Subcutaneous abdominal adipose tissue (tissue), 5 donors: ENCODE measurements at regions not wholly inside any gene's neighbourhood (a gene's known extent, or its start where the extent isn't known, plus 50 kb on each side); places are given as distances from the start of the nearest gene placed in this dataset.

Experiments
- H3K27ac ChIP-seq: one replicate; pipeline ENCODE4 v1.7.0; 2013; ENCODE audit warnings: low read depth, mild to moderate bottlenecking, inconsistent platforms, low read length, moderate library complexity
- H3K27me3 ChIP-seq, 5 donors: one replicate each; pipeline ENCODE4 v1.7.0; 2013; ENCODE audit warnings: low read length in 5 of 5, inconsistent platforms in 1 of 5; ENCODE audit not compliant: control insufficient read depth in 5 of 5, insufficient read depth in 4 of 5
- H3K36me3 ChIP-seq, 5 donors: one replicate each; pipeline ENCODE4 v1.7.0; 2013; ENCODE audit warnings: low read length in 5 of 5; ENCODE audit not compliant: control insufficient read depth in 5 of 5, insufficient read depth in 5 of 5
- H3K4me1 ChIP-seq, 5 donors: one replicate each; pipeline ENCODE4 v1.7.0; 2013; ENCODE audit warnings: low read length in 5 of 5, mild to moderate bottlenecking in 3 of 5, moderate library complexity in 1 of 5; ENCODE audit not compliant: control insufficient read depth in 5 of 5, insufficient read depth in 5 of 5
- H3K4me3 ChIP-seq, 5 donors: one replicate each; pipeline ENCODE4 v1.7.0; 2013; ENCODE audit warnings: low read length in 5 of 5, low read depth in 1 of 5
- H3K9ac ChIP-seq, 5 donors: one replicate each; pipeline ENCODE4 v1.7.0; 2013; ENCODE audit warnings: low read length in 5 of 5, mild to moderate bottlenecking in 4 of 5, moderate library complexity in 3 of 5
- H3K9me3 ChIP-seq, 5 donors: one replicate each; pipeline ENCODE4 v1.7.0; 2013; ENCODE audit warnings: low read length in 5 of 5; ENCODE audit not compliant: control insufficient read depth in 5 of 5
- donor health status: healthy.
- donor health status: healthy.
- donor health status: healthy.
- donor health status: healthy.
- donor health status: healthy.

GRCh38 chr5:56346741-56347535, 113.8 kb upstream of the ANKRD55 start:
- Histone ChIP-seq H3K4me1 (peaks cover 2 to 17% (median 14%) of the 10 kb centered on the region in 5 donors), H3K27ac (no peak overlapping the region), H3K4me3 (no peak overlapping the region), H3K27me3 (no peaks in the 10 kb centered on the region), H3K9me3 (no peaks in the 10 kb centered on the region), H3K36me3 (no peaks in the 10 kb centered on the region), H3K9ac (no peak overlapping the region)

DNA sequence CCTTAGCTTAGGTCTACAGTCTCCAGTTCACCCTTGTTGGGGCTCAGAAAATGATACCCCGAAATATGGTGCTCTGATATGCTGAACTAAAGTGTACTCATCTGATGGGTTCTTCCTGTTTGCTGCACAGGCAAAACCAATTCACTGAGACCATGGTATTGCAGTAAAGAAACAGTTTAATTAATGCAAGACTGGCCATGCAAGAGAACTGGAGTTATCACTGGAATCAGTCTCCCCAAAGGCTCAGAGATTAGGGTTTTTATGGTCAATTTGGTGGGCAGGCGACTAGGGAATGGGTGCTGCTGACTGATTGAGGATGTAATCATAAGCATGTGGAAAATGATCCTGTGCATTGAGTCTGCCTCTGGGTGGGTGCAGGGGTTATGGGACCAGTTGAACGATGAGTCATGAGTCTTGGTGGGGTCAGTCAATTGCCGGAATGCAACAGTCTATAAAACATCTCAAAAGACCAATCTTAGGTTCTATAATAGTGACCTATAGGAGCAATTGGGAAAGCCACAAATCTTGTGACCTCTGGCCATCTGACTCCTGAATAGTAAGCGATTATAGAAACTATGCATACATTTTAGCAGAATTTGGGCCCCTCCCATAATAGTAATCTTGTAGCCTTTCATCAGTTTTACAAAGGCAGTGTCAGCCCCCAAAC, 113.0 kb upstream of the ANKRD55 start:
- H3K36me3 ChIP-seq, result no peaks in the 10 kb centered on the region
- no peak overlapping the region for H3K9ac ChIP-seq
- H3K4me3 ChIP-seq, result no peak overlapping the region
- no peaks in the 10 kb centered on the region for H3K9me3 ChIP-seq
- no peaks in the 10 kb centered on the region for H3K27me3 ChIP-seq
- no peak overlapping the region for H3K27ac ChIP-seq
- peaks cover 2 to 17% (median 14%) of the 10 kb centered on the region in 5 donors for H3K4me1 ChIP-seq

DNA sequence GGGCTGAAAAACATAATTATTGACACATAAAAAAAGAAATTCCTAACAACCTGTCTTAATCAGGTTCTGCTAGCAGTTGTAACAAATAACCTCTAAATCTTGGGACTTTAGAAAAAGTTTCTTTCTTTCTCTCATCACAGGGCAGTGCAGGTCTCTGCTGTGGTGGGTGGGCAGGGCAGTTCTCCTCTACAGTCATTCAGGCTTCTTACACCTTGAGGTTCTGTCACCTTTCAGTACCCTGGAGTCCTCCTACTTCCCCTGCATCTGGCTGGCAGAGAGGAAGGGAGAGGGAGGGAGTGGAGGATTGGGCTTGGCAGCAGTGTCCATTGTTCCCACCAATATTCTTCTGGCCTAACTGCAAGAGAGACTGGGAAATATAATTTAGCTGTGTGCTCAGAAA, 112.2 kb upstream of the ANKRD55 start:
- H3K9me3 ChIP-seq, result no peaks in the 10 kb centered on the region
- H3K4me1 ChIP-seq, result peaks cover 2 to 9% (median 7%) of the 10 kb centered on the region in 5 donors
- no peak overlapping the region for H3K27ac ChIP-seq
- no peak overlapping the region for H3K4me3 ChIP-seq
- no peaks in the 10 kb centered on the region for H3K36me3 ChIP-seq
- H3K27me3 ChIP-seq, result no peaks in the 10 kb centered on the region
- no peak overlapping the region for H3K9ac ChIP-seq

DNA sequence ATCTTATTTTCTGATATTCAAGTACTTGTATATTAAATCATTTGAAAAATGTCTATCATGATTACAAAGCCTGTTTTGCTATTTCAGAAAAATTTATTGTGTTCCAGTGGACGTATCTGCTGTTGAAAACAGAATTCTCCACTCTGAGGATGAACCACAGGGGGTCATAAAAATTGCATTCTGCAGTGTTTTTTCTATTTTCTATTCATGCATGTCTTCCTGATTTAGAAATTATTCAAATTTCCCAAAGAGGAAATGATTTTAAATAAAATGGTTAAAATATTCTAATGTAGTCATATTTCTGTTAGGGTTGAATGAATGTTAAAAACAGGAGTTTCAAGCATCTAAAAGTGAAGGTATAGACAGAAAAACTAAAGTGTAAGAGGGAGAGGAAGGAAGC, 111.5 kb upstream of the ANKRD55 start:
- H3K9me3 ChIP-seq, result no peaks in the 10 kb centered on the region
- no peak overlapping the region for H3K4me3 ChIP-seq
- H3K36me3 ChIP-seq, result no peaks in the 10 kb centered on the region
- H3K4me1 ChIP-seq, result peaks cover 0 to 1% (median under 1%) of the 10 kb centered on the region in 5 donors
- H3K27ac ChIP-seq, result no peak overlapping the region
- no peak overlapping the region for H3K9ac ChIP-seq
- no peaks in the 10 kb centered on the region for H3K27me3 ChIP-seq

- H3K9me3 ChIP-seq, result no peaks in the 10 kb centered on the region
- no peaks in the 10 kb centered on the region for H3K36me3 ChIP-seq
- no peak overlapping the region for H3K4me3 ChIP-seq
- H3K27ac ChIP-seq, result no peak overlapping the region
- H3K4me1 ChIP-seq, result no peaks in the 10 kb centered on the region
- no peaks in the 10 kb centered on the region for H3K27me3 ChIP-seq
- no peak overlapping the region for H3K9ac ChIP-seq
Measured at GRCh38 chr5:56343988-56344387, 110.9 kb upstream of the ANKRD55 start.

GRCh38 chr5:56342616-56343015, 109.5 kb upstream of the ANKRD55 start:
- H3K27ac ChIP-seq, result no peak overlapping the region
- no peaks in the 10 kb centered on the region for H3K9me3 ChIP-seq
- no peaks in the 10 kb centered on the region for H3K27me3 ChIP-seq
- no peak overlapping the region for H3K4me3 ChIP-seq
- no peaks in the 10 kb centered on the region for H3K4me1 ChIP-seq
- no peaks in the 10 kb centered on the region for H3K36me3 ChIP-seq
- no peak overlapping the region for H3K9ac ChIP-seq

DNA sequence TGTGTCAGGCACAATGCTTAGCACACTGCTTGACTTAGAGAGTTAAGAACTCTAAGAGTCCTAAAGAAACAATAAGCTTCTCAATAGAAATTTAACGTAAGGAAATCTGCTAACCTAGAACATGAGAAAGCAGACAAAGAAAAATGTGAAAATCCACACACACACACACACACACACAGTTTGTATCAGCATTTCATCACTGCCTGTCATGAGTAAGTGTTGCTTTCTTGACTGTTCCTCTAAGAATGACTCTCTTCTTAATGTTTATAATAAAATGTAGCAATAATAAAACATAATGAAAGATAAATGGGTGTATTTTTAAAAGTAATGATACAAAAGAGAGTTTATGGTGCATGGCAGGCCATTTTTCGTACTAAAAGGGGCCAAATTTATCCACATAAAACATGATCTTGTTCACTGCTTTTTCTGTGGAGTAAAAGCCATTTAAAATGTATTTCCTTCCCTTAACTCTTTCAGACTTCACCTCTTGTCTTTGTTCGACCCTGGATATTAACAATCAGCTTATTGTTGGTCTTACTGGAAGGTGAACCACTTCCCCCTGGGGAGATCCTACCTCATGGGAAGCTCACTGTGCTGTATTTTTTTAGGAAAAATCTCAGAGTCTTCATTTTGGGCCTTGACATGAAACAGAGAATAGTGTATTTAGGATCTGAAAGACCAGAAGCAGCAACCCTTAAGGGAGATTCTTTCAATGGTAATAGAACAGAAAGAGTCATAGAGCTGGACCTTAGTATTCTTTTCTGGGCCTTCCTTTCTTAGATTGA, 107.3 kb upstream of the ANKRD55 start:
- H3K9me3 ChIP-seq, result peaks cover 0 to 1% (median 0%) of the 10 kb centered on the region in 5 donors

DNA sequence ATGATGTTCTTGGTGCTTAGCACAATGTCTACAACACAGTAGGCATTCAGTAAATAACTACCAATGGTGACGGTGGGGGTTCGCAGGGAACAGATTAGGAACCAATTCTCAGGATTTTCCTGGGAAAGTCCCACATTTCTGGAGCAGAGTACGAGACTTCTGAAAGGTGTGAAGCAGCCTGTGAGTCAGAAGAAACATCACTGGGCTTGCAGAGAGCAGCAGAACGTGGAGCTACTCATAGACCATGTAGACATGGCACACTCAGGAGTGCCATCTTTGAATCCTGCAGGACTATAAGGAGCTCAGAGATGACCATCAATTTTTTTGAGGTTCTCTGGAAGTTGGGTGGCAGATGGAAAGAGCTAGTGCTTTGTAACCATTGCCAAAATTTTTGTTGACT, 106.6 kb upstream of the ANKRD55 start:
- Histone ChIP-seq H3K4me3 (no peak overlapping the region), H3K4me1 (no peaks in the 10 kb centered on the region), H3K27me3 (no peaks in the 10 kb centered on the region), H3K9ac (no peak overlapping the region), H3K36me3 (no peaks in the 10 kb centered on the region), H3K27ac (no peak overlapping the region), H3K9me3 (peaks cover 0 to 6% (median 0%) of the 10 kb centered on the region in 5 donors)

More for the DNA sequence above, 107.3 kb upstream of the ANKRD55 start:
- Histone ChIP-seq H3K4me3 (no peak overlapping the region), H3K9ac (no peak overlapping the region), H3K4me1 (no peaks in the 10 kb centered on the region), H3K27ac (no peak overlapping the region), H3K27me3 (no peaks in the 10 kb centered on the region), H3K36me3 (no peaks in the 10 kb centered on the region)

GRCh38 chr5:56337715-56338319, 104.7 kb upstream of the ANKRD55 start:
- no peak overlapping the region for H3K4me3 ChIP-seq
- H3K27me3 ChIP-seq, result no peaks in the 10 kb centered on the region
- H3K27ac ChIP-seq, result no peak overlapping the region
- no peaks in the 10 kb centered on the region for H3K4me1 ChIP-seq
- H3K9ac ChIP-seq, result no peak overlapping the region
- H3K9me3 ChIP-seq, result peaks cover 0 to 6% (median 0%) of the 10 kb centered on the region in 5 donors
- no peaks in the 10 kb centered on the region for H3K36me3 ChIP-seq
